ENCODE measurements at regions not wholly inside any gene's neighbourhood (a gene's known extent, or its start where the extent isn't known, plus 50 kb on each side); places are given as distances from the start of the nearest gene placed in this dataset.
"Not testable (repeated sequence)": the region's sequence is repeated elsewhere in the genome, so short reads cannot be mapped to it uniquely, and the experiment has no call there.

DNA sequence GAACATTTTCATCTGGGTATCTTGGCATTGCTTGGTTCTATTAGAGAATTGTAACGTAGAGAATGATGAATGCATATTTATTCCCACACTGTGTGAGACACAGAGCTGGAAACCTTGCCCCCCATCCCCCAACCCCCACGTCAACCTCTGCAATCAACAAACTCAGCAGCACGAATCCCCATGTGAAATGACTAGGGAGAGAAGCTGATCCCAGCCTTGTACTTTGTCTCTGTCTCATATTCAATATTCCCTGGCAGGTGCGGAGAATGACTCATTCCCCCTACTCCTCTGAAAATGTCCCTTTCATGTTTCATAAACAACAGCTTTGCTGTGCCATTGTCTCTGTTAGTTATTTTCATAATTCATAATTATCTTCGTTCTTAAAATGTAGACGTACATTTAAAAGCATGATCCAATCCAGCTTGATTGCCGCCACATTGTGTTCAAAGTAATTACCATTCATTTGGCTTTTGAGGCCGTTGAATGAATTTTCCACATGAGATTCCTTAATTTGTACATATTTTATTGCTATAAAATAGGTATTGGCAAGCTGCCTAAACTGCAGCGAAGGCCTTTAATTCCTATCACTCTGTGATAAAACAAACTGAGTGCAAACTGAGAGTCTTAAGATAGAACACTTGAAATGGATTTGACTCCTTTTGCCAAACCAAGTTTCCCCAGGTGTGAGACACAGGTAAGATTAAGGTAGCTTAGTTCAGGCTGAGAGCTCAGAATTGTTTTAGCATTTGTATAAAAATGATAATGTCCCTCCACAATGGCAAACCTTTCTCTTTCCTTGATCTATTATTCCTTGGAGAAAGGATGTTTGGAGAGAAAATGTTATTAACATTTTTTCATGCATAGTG lies 920.2 kb downstream of the TYW1 start:
- Histone ChIP-seq H3K4me3 (ENCODE audit: low read depth, low read length) (no peak overlapping the region), H3K79me2 (no peaks in the 10 kb centered on the region), H3K27ac (no peak overlapping the region), H3K36me3 (ENCODE audit: control insufficient read depth, insufficient read depth, low read length) (no peaks in the 10 kb centered on the region), H3K9ac (no peak overlapping the region), H2AFZ (no peak overlapping the region), H3K9me3 (ENCODE audit: control insufficient read depth, low read length) (no peaks in the 10 kb centered on the region), H3K4me1 (no peaks in the 10 kb centered on the region), H3K27me3 (ENCODE audit: control insufficient read depth, insufficient read depth, low read length) (no peaks in the 10 kb centered on the region), H3K4me2 (ENCODE audit: low read length) (no peak overlapping the region)
- no peak for TF ChIP-seq CTCF (IDR thresholded peaks at IDR 0.05)

GRCh38 chr7:67917437-67917755 lies 920.8 kb downstream of the TYW1 start:
- H3K27ac ChIP-seq, result no peak overlapping the region

GRCh38 chr7:67918158-67918557 lies 921.5 kb downstream of the TYW1 start:
- TF ChIP-seq CTCF (IDR thresholded peaks at IDR 0.05), result no peak
- Histone ChIP-seq H3K4me3 (ENCODE audit: low read depth, low read length) (no peak overlapping the region), H3K9me3 (ENCODE audit: control insufficient read depth, low read length) (no peaks in the 10 kb centered on the region), H2AFZ (no peak overlapping the region), H3K79me2 (no peaks in the 10 kb centered on the region), H3K27me3 (ENCODE audit: control insufficient read depth, insufficient read depth, low read length) (no peaks in the 10 kb centered on the region), H3K36me3 (ENCODE audit: control insufficient read depth, insufficient read depth, low read length) (no peaks in the 10 kb centered on the region), H3K27ac (no peak overlapping the region), H3K4me1 (no peaks in the 10 kb centered on the region), H3K4me2 (ENCODE audit: low read length) (no peak overlapping the region), H3K9ac (no peak overlapping the region)

More at GRCh38 chr7:67917437-67917755, 920.8 kb downstream of the TYW1 start:
- H2AFZ ChIP-seq, result no peak overlapping the region
- no peaks in the 10 kb centered on the region for H3K79me2 ChIP-seq
- H3K4me1 ChIP-seq, result no peaks in the 10 kb centered on the region
- no peak overlapping the region for H3K4me3 ChIP-seq (ENCODE audit: low read depth, low read length)
- no peaks in the 10 kb centered on the region for H3K27me3 ChIP-seq (ENCODE audit: control insufficient read depth, insufficient read depth, low read length)
- no peak overlapping the region for H3K4me2 ChIP-seq (ENCODE audit: low read length)
- no peaks in the 10 kb centered on the region for H3K36me3 ChIP-seq (ENCODE audit: control insufficient read depth, insufficient read depth, low read length)
- no peak for TF ChIP-seq CTCF (IDR thresholded peaks at IDR 0.05)
- H3K9ac ChIP-seq, result no peak overlapping the region
- no peaks in the 10 kb centered on the region for H3K9me3 ChIP-seq (ENCODE audit: control insufficient read depth, low read length)

GRCh38 chr7:67923286-67923685 lies 926.7 kb downstream of the TYW1 start:
- Histone ChIP-seq H3K4me1 (no peaks in the 10 kb centered on the region), H3K9me3 (ENCODE audit: control insufficient read depth, low read length) (no peaks in the 10 kb centered on the region), H3K36me3 (ENCODE audit: control insufficient read depth, insufficient read depth, low read length) (no peaks in the 10 kb centered on the region), H3K79me2 (no peaks in the 10 kb centered on the region), H3K4me3 (ENCODE audit: low read depth, low read length) (no peak overlapping the region), H3K27me3 (ENCODE audit: control insufficient read depth, insufficient read depth, low read length) (no peaks in the 10 kb centered on the region), H2AFZ (no peak overlapping the region), H3K4me2 (ENCODE audit: low read length) (no peak overlapping the region), H3K27ac (no peak overlapping the region), H3K9ac (no peak overlapping the region)
- no peak for TF ChIP-seq CTCF (IDR thresholded peaks at IDR 0.05)

GRCh38 chr7:67928141-67928540 lies 931.5 kb downstream of the TYW1 start:
- Histone ChIP-seq H3K27me3 (ENCODE audit: control insufficient read depth, insufficient read depth, low read length) (no peaks in the 10 kb centered on the region), H3K4me3 (ENCODE audit: low read depth, low read length) (no peak overlapping the region), H3K9me3 (ENCODE audit: control insufficient read depth, low read length) (no peaks in the 10 kb centered on the region), H3K4me1 (no peaks in the 10 kb centered on the region), H3K79me2 (no peaks in the 10 kb centered on the region), H2AFZ (no peak overlapping the region), H3K4me2 (ENCODE audit: low read length) (no peak overlapping the region), H3K27ac (no peak overlapping the region), H3K9ac (no peak overlapping the region), H3K36me3 (ENCODE audit: control insufficient read depth, insufficient read depth, low read length) (no peaks in the 10 kb centered on the region)
- TF ChIP-seq CTCF (IDR thresholded peaks at IDR 0.05), result no peak

DNA sequence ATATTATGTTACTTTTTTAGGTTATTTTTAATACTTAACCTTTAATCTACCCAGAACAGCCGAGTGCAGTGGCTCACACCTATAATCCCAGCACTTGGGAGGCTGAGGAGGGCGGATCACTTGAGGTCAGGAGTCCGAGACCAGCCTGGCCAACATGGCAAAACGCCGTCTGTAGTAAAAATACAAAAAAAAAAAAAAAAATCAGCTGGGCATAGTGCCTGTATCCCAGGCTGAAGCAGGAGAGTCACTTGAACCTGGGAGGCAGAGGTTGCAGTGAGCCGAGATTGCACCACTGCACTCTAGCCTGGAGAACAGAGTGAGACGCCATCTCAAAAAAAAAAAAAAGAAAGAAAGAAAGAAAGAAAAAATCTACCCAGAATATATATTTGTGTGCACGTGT lies 939.8 kb downstream of the TYW1 start:
- not testable (repeated sequence) for H3K79me2 ChIP-seq; H3K4me2 ChIP-seq (ENCODE audit: low read length); H3K4me3 ChIP-seq (ENCODE audit: low read depth, low read length); H3K9me3 ChIP-seq (ENCODE audit: control insufficient read depth, low read length); H3K27me3 ChIP-seq (ENCODE audit: control insufficient read depth, insufficient read depth, low read length); H3K4me1 ChIP-seq; H3K27ac ChIP-seq; H2AFZ ChIP-seq; H3K36me3 ChIP-seq (ENCODE audit: control insufficient read depth, insufficient read depth, low read length); H3K9ac ChIP-seq
